K562 (cell line): ENCODE measurements at regions not wholly inside any gene's neighbourhood (a gene's known extent, or its start where the extent isn't known, plus 50 kb on each side); places are given as distances from the start of the nearest gene placed in this dataset.

ENCODE experiments used
- ATAC-seq: fragments of 200-7000 bp; cut with Tn5 transposase; 3 replicates; pipeline ENCODE4 v1.9.1; 2020; ENCODE audit warnings: moderate library complexity
- BruUV-seq: library from RNA; stranded (reverse); fragments of 400-500 nt; replicated peaks from 2 replicates; lab custom pipeline; 2021; lab: Mats Ljungman, UMichigan
- CTCF ChIA-PET: fragments of 300-600 bp; formaldehyde crosslinking; extraction: SDS; loops from one replicate; lab custom pipeline; 2021; ENCODE audit warnings: low intra/inter-chr PET ratio; lab: Yijun Ruan, JAX
- POLR2A ChIA-PET: fragments of 300-600, 350-650 bp; sonication (Branson Sonifier 250); formaldehyde crosslinking; extraction: SDS; loops from one replicate; lab custom pipeline; 2021; ENCODE audit warnings: antibody characterized with exemption, inconsistent platforms; lab: Yijun Ruan, JAX
- DNase-seq, 4 experiments: peaks; one replicate each; pipeline versions ENCODE4 v3.0.0 to v3.0.0-alpha.2; 2011 to 2018; ENCODE audit warnings: low spot score in 3 of 4, mixed read lengths in 3 of 4; ENCODE audit errors: extremely low read depth in 1 of 4
- FAIRE-seq: peaks from 2 replicates; lab custom pipeline; 2011; peaks lifted over from hg19 to GRCh38; lab: Jason Lieb, UNC
- H2AFZ ChIP-seq: 2 replicates; pipeline ENCODE4 v1.6.0; 2011; ENCODE audit warnings: low read depth, low read length, control low read depth, inconsistent platforms
- H3K27ac ChIP-seq: fragments of 200-600 bp; 3 replicates; pipeline ENCODE4 v1.8.0; 2011; ENCODE audit warnings: low read depth, mild to moderate bottlenecking, control low read depth, inconsistent platforms, low read length, moderate library complexity, mixed read lengths; ENCODE audit errors: extremely low read depth
- H3K27me3 ChIP-seq, 2 experiments: fragments of 300-600 bp in 1 of 2; 2 replicates in 1 of 2; 3 replicates in 1 of 2; pipeline versions ENCODE4 v1.6.0 to v1.8.0; 2011; ENCODE audit warnings: inconsistent platforms in 2 of 2, low read length in 2 of 2, mild to moderate bottlenecking in 1 of 2, mixed read lengths in 1 of 2, moderate library complexity in 1 of 2; ENCODE audit not compliant: control insufficient read depth in 2 of 2, insufficient read depth in 2 of 2
- H3K36me3 ChIP-seq: fragments of 300-600 bp; 3 replicates; pipeline ENCODE4 v1.8.0; 2011; ENCODE audit warnings: mild to moderate bottlenecking, low read length, inconsistent platforms; ENCODE audit not compliant: control insufficient read depth, insufficient read depth
- H3K4me1 ChIP-seq, 2 experiments: fragments of 200-600 bp in 1 of 2; replicated peaks in 1 of 2; 2 replicates in 1 of 2; 3 replicates in 1 of 2; pipeline versions ENCODE4 v1.5.1 to v1.8.0; 2011; ENCODE audit warnings: inconsistent platforms in 2 of 2, low read length in 2 of 2, mild to moderate bottlenecking in 1 of 2, mixed read lengths in 1 of 2, moderate library complexity in 1 of 2; ENCODE audit not compliant: control insufficient read depth in 2 of 2, insufficient read depth in 2 of 2
- H3K4me2 ChIP-seq: 2 replicates; pipeline ENCODE4 v1.6.1; 2011; ENCODE audit warnings: low read length, control low read depth, inconsistent platforms, mixed read lengths; ENCODE audit not compliant: insufficient read depth
- H3K4me3 ChIP-seq: fragments of 200-600 bp; sonication (generic), shearing (Covaris generic); 2 replicates; pipeline ENCODE4 v1.5.1; 2016; ENCODE audit warnings: control low read depth, inconsistent platforms
- H3K79me2 ChIP-seq: fragments of 200-600 bp; 3 replicates; pipeline ENCODE4 v1.8.0; 2011; ENCODE audit warnings: low read length, inconsistent platforms; ENCODE audit not compliant: control insufficient read depth, insufficient read depth
- H3K9ac ChIP-seq, 2 experiments: 2 replicates each; pipeline versions ENCODE4 v1.6.0 to v1.6.1; 2011; ENCODE audit warnings: low read depth in 2 of 2, low read length in 2 of 2, control low read depth in 1 of 2, inconsistent platforms in 1 of 2, mild to moderate bottlenecking in 1 of 2, mixed read lengths in 1 of 2; ENCODE audit not compliant: insufficient read depth in 1 of 2
- H3K9me1 ChIP-seq: one replicate; pipeline ENCODE4 v1.6.0; 2011; ENCODE audit warnings: inconsistent platforms, mild to moderate bottlenecking, low read length, moderate library complexity; ENCODE audit not compliant: control insufficient read depth, insufficient read depth
- H3K9me3 ChIP-seq: replicated peaks from 2 replicates; pipeline ENCODE4 v1.5.1; 2011; ENCODE audit warnings: low read depth, low read length, inconsistent platforms; ENCODE audit not compliant: control insufficient read depth, insufficient read depth
- H4K20me1 ChIP-seq: replicated peaks from 2 replicates; pipeline ENCODE4 v1.6.1; 2011; ENCODE audit warnings: low read length, inconsistent platforms, mixed read lengths; ENCODE audit not compliant: control insufficient read depth, insufficient read depth
- GABPB2 ChIP-seq: fragments of 250-450 bp; sonication (Bioruptor Pico); conservative IDR thresholded peaks from 2 replicates; pipeline ENCODE4 v1.5.1; 2021; ENCODE audit warnings: mild to moderate bottlenecking
- KDM1A ChIP-seq, 2 experiments: fragments of 450-650 bp; IDR thresholded peaks; 2 replicates each; pipeline ENCODE4 v1.6.1; 2016; ENCODE audit warnings: mild to moderate bottlenecking in 2 of 2
- MLLT1 ChIP-seq, 2 experiments: fragments of 450-650 bp; IDR thresholded peaks; 2 replicates each; pipeline ENCODE4 v1.6.1; 2016
- NR0B1 ChIP-seq: fragments of 450-650 bp; IDR thresholded peaks from one replicate; pipeline ENCODE4 v1.6.1; 2018; ENCODE audit warnings: mild to moderate bottlenecking, moderate library complexity; ENCODE audit not compliant: partially characterized antibody
- PPARD ChIP-seq: fragments of 250-450 bp; sonication (Bioruptor Pico); IDR thresholded peaks from 2 replicates; pipeline ENCODE4 v1.8.0; 2022; ENCODE audit warnings: inconsistent platforms, mild to moderate bottlenecking, moderate library complexity
- SFPQ ChIP-seq: fragments of 200-400 bp; formaldehyde crosslinking; IDR thresholded peaks from 2 replicates; pipeline ENCODE4 v1.6.1; 2017; ENCODE audit warnings: mild to moderate bottlenecking, low read depth, low read length, moderate library complexity
- SMARCA4 ChIP-seq: fragments of 450-650 bp; IDR thresholded peaks from 2 replicates; pipeline ENCODE4 v1.6.1; 2016
- TBP ChIP-seq: optimal IDR thresholded peaks from 2 replicates; pipeline ENCODE3; 2011; ENCODE audit warnings: low read depth, low read length, improper control_type of control experiment
- TGIF2 ChIP-seq: sonication (generic); formaldehyde crosslinking; IDR thresholded peaks from 2 replicates; pipeline ENCODE4 v1.8.1; 2022; ENCODE audit warnings: mild to moderate bottlenecking, missing genetic modification reagents, moderate library complexity
- ZNF512 ChIP-seq: IDR thresholded peaks from 2 replicates; pipeline ENCODE4 v1.6.1; 2016; ENCODE audit warnings: missing genetic modification characterization, missing compliant biosample characterization
- WGBS: fragments of 100-300 bp; shearing (Covaris generic); methylation state at CpG from one replicate; pipeline ENCODE4 v1.1.6; 2016; ENCODE audit warnings: low coverage, mixed read lengths; ENCODE audit not compliant: insufficient coverage; ENCODE audit errors: missing lambda C conversion rate; 5-methylcytosine and 5-hydroxymethylcytosine counted together
- in situ Hi-C: fragments of 300-500 bp; cut with MboI; formaldehyde crosslinking; loops from 4 replicates; pipeline ENCODE4 v1.15.0; 2018; ENCODE audit warnings: inconsistent platforms, mixed read lengths
- intact Hi-C: fragments of 100-400 bp; cut with micrococcal nuclease; formaldehyde crosslinking; loops from 2 replicates; pipeline ENCODE4 v1.14.2; 2022

GRCh38 chr13:31922724-31923123, 108.8 kb upstream of the FRY start:
- no peak overlapping the region for H2AFZ ChIP-seq
- H3K4me1 ChIP-seq = no peaks in the 10 kb centered on the region; a peak in 1 of 5 replicates
- no peak overlapping the region for H3K4me3 ChIP-seq
- H3K36me3 ChIP-seq = no peaks in the 10 kb centered on the region
- BruUV-seq = no TSS peak
- ATAC-seq = no peak
- H3K9me3 ChIP-seq = no peaks in the 10 kb centered on the region
- WGBS = 7% methylated on average over 1 of the region's 1 CpG
- no peak for DNase-seq
- H3K27me3 ChIP-seq = no peaks in the 10 kb centered on the region
- H3K9me1 ChIP-seq = no peaks in the 10 kb centered on the region
- no peak overlapping the region for H3K4me2 ChIP-seq
- H3K79me2 ChIP-seq = no peaks in the 10 kb centered on the region
- H4K20me1 ChIP-seq = no peaks in the 10 kb centered on the region
- no peak overlapping the region for H3K27ac ChIP-seq
- FAIRE-seq = no peak
- intact Hi-C loops (no loop called here), in situ Hi-C loops (loop anchor here (25.0 kb wide), 1 partner anchor 390 kb away; the partner anchor contains the start of genes BRCA2 and ZAR1L)
- TF ChIP-seq ZNF512 (tag) = no peak
- no peak for TF ChIP-seq GABPB2
- no peak for TF ChIP-seq TBP
- TF ChIP-seq PPARD (CRISPR knock-in tag) = no peak
- TF ChIP-seq MLLT1 (IDR thresholded peaks at IDR 0.05) = no peak
- no peak for TF ChIP-seq TGIF2 (CRISPR knock-in tag)
- no peak for TF ChIP-seq KDM1A (IDR thresholded peaks at IDR 0.05)
- TF ChIP-seq SMARCA4 = no peak
- TF ChIP-seq SFPQ = no peak
- TF ChIP-seq NR0B1 = no peak
- ChIA-PET POLR2A (no interaction called here), CTCF (no interaction called here)
- no peak overlapping the region for H3K9ac ChIP-seq
